ENCODE measurements at regions not wholly inside any gene's neighbourhood (a gene's known extent, or its start where the extent isn't known, plus 50 kb on each side); places are given as distances from the start of the nearest gene placed in this dataset.

DNA sequence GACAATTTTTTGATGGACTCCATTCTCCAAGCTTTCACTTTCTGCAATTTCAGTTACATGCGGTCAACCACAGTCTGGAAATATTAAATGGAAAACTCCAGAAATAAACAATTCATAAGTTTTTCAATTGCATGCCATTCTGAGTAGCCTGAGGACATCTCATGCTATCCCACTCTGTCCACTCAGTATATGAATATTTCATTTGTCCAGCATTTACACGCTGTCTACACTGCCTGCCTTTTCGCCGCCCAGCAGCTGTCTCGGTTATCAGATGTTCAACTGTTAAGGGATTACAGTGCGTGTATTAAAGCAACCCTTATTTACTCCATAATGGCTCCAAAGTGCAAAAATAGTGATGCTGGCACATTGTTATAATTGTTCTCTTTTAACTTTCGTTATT is 116.3 kb downstream of the ADSS2 start:
- TF ChIP-seq POLR2A (IDR thresholded peaks at IDR 0.05; ENCODE audit: low read depth, low read length) (no peak), POLR2AphosphoS5 (IDR thresholded peaks at IDR 0.05; ENCODE audit: low read depth, low read length) (no peak)
